Neural cell (in vitro differentiated cells): ENCODE measurements at regions not wholly inside any gene's neighbourhood (a gene's known extent, or its start where the extent isn't known, plus 50 kb on each side); places are given as distances from the start of the nearest gene placed in this dataset.

ENCODE experiments used
- H2AFZ ChIP-seq: fragments of 200-600, 300-800 bp; sonication (generic), shearing (Covaris generic); 2 replicates; pipeline ENCODE4 v1.6.0; 2014; ENCODE audit warnings: low read depth, mild to moderate bottlenecking, antibody characterized with exemption, low read length, moderate library complexity
- H3F3A ChIP-seq: fragments of 200-600 bp; shearing (Covaris generic); 2 replicates; pipeline ENCODE4 v1.6.1; 2016; ENCODE audit warnings: mild to moderate bottlenecking, moderate library complexity, mixed read lengths, antibody characterized with exemption, low read length; ENCODE audit not compliant: insufficient read depth, poor library complexity, severe bottlenecking
- H3K27ac ChIP-seq: fragments of 200-600, 300-800 bp; sonication (generic), shearing (Covaris generic); 2 replicates; pipeline ENCODE4 v1.5.1; 2014; ENCODE audit warnings: mild to moderate bottlenecking, low read length, moderate library complexity
- H3K27me3 ChIP-seq: fragments of 300-800, 200-600 bp; sonication (generic), shearing (Covaris generic); 2 replicates; pipeline ENCODE4 v1.6.0; 2014; ENCODE audit warnings: mild to moderate bottlenecking, low read depth, low read length, moderate library complexity; ENCODE audit not compliant: insufficient read depth
- H3K36me3 ChIP-seq: fragments of 300-800, 200-600 bp; sonication (generic), shearing (Covaris generic); 2 replicates; pipeline ENCODE4 v1.5.1; 2014; ENCODE audit warnings: mild to moderate bottlenecking, antibody characterized with exemption, low read length, moderate library complexity; ENCODE audit not compliant: insufficient read depth
- H3K4me2 ChIP-seq: fragments of 300-800, 200-600 bp; sonication (generic), shearing (Covaris generic); 2 replicates; pipeline ENCODE4 v1.6.0; 2014; ENCODE audit warnings: mild to moderate bottlenecking, low read length
- H3K4me3 ChIP-seq: fragments of 300-800, 200-600 bp; sonication (generic), shearing (Covaris generic); 2 replicates; pipeline ENCODE4 v1.5.1; 2014; ENCODE audit warnings: mild to moderate bottlenecking, low read length, moderate library complexity
- H3K79me2 ChIP-seq: fragments of 200-600 bp; shearing (Covaris generic); replicated peaks from 2 replicates; pipeline ENCODE4 v1.6.0; 2014; ENCODE audit warnings: mild to moderate bottlenecking, low read length, moderate library complexity; ENCODE audit not compliant: insufficient read depth
- H3K9ac ChIP-seq: fragments of 300-800, 200-600 bp; sonication (generic), shearing (Covaris generic); 2 replicates; pipeline ENCODE4 v1.6.1; 2016; ENCODE audit warnings: mild to moderate bottlenecking, low read length, mixed read lengths
- H3K9me2 ChIP-seq: fragments of 200-600 bp; shearing (Covaris generic); 2 replicates; pipeline ENCODE4 v1.6.1; 2016; ENCODE audit warnings: mild to moderate bottlenecking, low read length, mixed read lengths; ENCODE audit not compliant: insufficient read depth
- H3K9me3 ChIP-seq: fragments of 200-600, 300-800 bp; sonication (generic), shearing (Covaris generic); 2 replicates; pipeline ENCODE4 v1.6.1; 2016; ENCODE audit warnings: mild to moderate bottlenecking, mixed run types, low read length, moderate library complexity, mixed read lengths
- H4K20me1 ChIP-seq: fragments of 200-600 bp; shearing (Covaris generic); 2 replicates; pipeline ENCODE4 v1.6.1; 2016; ENCODE audit warnings: mild to moderate bottlenecking, mixed run types; ENCODE audit not compliant: insufficient read depth
- EP300 ChIP-seq: fragments of 450-650 bp; conservative IDR thresholded peaks from 2 replicates; pipeline ENCODE4 v1.6.1; 2014; ENCODE audit warnings: antibody characterized with exemption, mild to moderate bottlenecking, moderate library complexity; ENCODE audit not compliant: poor library complexity, severe bottlenecking
- EZH2 ChIP-seq: fragments of 200-600, 300-800 bp; shearing (Covaris generic), sonication (generic); IDR thresholded peaks from 2 replicates; pipeline ENCODE4 v1.6.1; 2014; ENCODE audit warnings: antibody characterized with exemption, low read length, borderline replicate concordance, mild to moderate bottlenecking; ENCODE audit not compliant: insufficient read depth, poor library complexity, severe bottlenecking
- MXI1 ChIP-seq: fragments of 450-650 bp; conservative IDR thresholded peaks from 2 replicates; pipeline ENCODE4 v1.6.1; 2014; ENCODE audit warnings: antibody characterized with exemption, mild to moderate bottlenecking; ENCODE audit not compliant: poor library complexity, severe bottlenecking
- POLR2AphosphoS5 ChIP-seq: IDR thresholded peaks from 2 replicates; pipeline ENCODE4 v1.6.1; 2012
- RAD21 ChIP-seq: fragments of 450-650 bp; conservative IDR thresholded peaks from 2 replicates; pipeline ENCODE4 v1.6.1; 2014; ENCODE audit warnings: antibody characterized with exemption, mild to moderate bottlenecking, moderate library complexity
- REST ChIP-seq: IDR thresholded peaks from 2 replicates; pipeline ENCODE4 v1.6.1; 2012; ENCODE audit warnings: borderline replicate concordance
- SMC3 ChIP-seq: fragments of 450-650 bp; conservative IDR thresholded peaks from 2 replicates; pipeline ENCODE4 v1.6.1; 2014; ENCODE audit warnings: antibody characterized with exemption, mild to moderate bottlenecking, moderate library complexity; ENCODE audit not compliant: poor library complexity
- TAF1 ChIP-seq: IDR thresholded peaks from 2 replicates; pipeline ENCODE4 v1.6.1; 2012; ENCODE audit warnings: low read depth
- TF ChIP-seq, protein P1 (sequence below): fragments of 450-650 bp; IDR thresholded peaks from 2 replicates; pipeline ENCODE4 v1.5.1; 2014; ENCODE audit warnings: antibody characterized with exemption, mild to moderate bottlenecking, moderate library complexity; ENCODE audit not compliant: poor library complexity, severe bottlenecking

GRCh38 chr6:134533991-134534390 is 216.1 kb upstream of the SGK1 start:
- Histone ChIP-seq H3K79me2 (no peaks in the 10 kb centered on the region), H3K9me2 (no peaks in the 10 kb centered on the region), H3F3A (no peaks in the 10 kb centered on the region), H3K36me3 (no peaks in the 10 kb centered on the region), H2AFZ (no peak overlapping the region), H3K4me2 (no peak overlapping the region), H3K27ac (no peak overlapping the region), H3K9ac (no peak overlapping the region), H3K9me3 (no peaks in the 10 kb centered on the region), H4K20me1 (no peaks in the 10 kb centered on the region), H3K4me3 (no peak overlapping the region), H3K27me3 (no peaks in the 10 kb centered on the region)
- TF ChIP-seq REST: no peak
- TF ChIP-seq TAF1: no peak
- no peak for TF ChIP-seq POLR2AphosphoS5
- no peak for TF ChIP-seq EZH2
- no peak for TF ChIP-seq MXI1
- TF ChIP-seq, protein P1, sequence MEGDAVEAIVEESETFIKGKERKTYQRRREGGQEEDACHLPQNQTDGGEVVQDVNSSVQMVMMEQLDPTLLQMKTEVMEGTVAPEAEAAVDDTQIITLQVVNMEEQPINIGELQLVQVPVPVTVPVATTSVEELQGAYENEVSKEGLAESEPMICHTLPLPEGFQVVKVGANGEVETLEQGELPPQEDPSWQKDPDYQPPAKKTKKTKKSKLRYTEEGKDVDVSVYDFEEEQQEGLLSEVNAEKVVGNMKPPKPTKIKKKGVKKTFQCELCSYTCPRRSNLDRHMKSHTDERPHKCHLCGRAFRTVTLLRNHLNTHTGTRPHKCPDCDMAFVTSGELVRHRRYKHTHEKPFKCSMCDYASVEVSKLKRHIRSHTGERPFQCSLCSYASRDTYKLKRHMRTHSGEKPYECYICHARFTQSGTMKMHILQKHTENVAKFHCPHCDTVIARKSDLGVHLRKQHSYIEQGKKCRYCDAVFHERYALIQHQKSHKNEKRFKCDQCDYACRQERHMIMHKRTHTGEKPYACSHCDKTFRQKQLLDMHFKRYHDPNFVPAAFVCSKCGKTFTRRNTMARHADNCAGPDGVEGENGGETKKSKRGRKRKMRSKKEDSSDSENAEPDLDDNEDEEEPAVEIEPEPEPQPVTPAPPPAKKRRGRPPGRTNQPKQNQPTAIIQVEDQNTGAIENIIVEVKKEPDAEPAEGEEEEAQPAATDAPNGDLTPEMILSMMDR: no peak
- no peak for TF ChIP-seq SMC3
- TF ChIP-seq EP300: no peak
- no peak for TF ChIP-seq RAD21

DNA sequence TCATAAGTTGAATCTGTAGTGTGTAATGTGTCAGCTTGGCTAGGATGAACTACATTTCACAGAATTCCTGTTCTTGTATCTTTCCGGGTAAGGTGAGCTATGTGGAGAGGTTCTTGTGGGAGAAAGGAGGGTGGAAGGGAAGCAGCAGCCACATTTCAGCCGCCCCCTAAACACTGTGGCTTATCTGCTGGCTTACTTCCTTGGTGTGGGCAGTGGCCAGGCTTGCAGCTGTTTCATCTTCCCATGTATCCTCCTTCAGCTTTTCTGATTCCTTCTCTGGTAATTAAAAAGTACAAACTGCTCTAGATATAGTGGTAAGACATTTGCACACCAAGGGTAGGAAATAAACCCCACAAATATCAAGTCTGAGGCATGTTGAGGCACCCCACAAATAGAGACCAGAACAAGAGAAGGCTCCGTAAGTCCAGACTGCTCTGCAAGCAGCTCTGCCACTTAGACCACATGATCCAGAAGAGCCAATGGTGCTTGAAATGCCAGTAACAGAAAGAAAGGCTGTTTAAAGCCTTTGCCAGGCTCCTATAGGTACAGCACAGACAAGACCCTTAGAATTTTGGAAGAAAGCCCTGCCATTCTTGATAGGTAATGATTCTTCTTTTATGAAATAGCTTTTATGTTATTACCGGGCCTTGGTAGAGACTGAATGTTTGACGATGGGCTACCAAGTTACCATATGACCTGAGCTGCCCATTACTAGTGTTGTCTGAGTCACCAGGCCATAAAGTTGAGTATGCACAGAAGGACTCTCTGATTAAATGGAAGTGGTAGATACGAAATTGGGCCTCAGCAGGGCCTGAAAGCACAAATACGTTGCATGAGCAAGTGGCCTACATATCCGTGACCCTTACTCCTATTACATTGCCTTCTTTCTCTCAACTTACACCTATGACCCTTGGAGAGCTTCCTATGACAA is 215.0 kb upstream of the SGK1 start:
- H4K20me1 ChIP-seq: no peaks in the 10 kb centered on the region
- H3K79me2 ChIP-seq: no peaks in the 10 kb centered on the region
- no peak overlapping the region for H3K4me2 ChIP-seq
- no peak overlapping the region for H3K9ac ChIP-seq
- no peak overlapping the region for H3K4me3 ChIP-seq
- no peak for TF ChIP-seq EZH2
- no peak for TF ChIP-seq TAF1
- no peak for TF ChIP-seq EP300
- TF ChIP-seq, protein P1: no peak
- H3K36me3 ChIP-seq: no peaks in the 10 kb centered on the region
- H3K9me3 ChIP-seq: no peaks in the 10 kb centered on the region
- H3K27ac ChIP-seq: no peak overlapping the region
- H3F3A ChIP-seq: no peaks in the 10 kb centered on the region
- H3K27me3 ChIP-seq: no peaks in the 10 kb centered on the region
- no peak overlapping the region for H2AFZ ChIP-seq
- H3K9me2 ChIP-seq: no peaks in the 10 kb centered on the region
